ENCODE measurements at regions not wholly inside any gene's neighbourhood (a gene's known extent, or its start where the extent isn't known, plus 50 kb on each side); places are given as distances from the start of the nearest gene placed in this dataset.

- no peak for DNase-seq
- Histone ChIP-seq H3K27me3 (no peaks in the 10 kb centered on the region), H3K36me3 (no peaks in the 10 kb centered on the region), H3K4me1 (no peaks in the 10 kb centered on the region), H3K9me3 (no peaks in the 10 kb centered on the region), H3K27ac (no peak overlapping the region), H3K4me3 (no peak overlapping the region)
- no peak for ATAC-seq (ENCODE audit: low FRiP score in 2 of 2)
- TF ChIP-seq EP300 (IDR thresholded peaks at IDR 0.05): no peak
- TF ChIP-seq POLR2AphosphoS5 (IDR thresholded peaks at IDR 0.05): no peak
- TF ChIP-seq CTCF (IDR thresholded peaks at IDR 0.05): no peak
- no peak for TF ChIP-seq POLR2A (IDR thresholded peaks at IDR 0.05)
- WGBS, 2 donors: 71 to 92% methylated on average over 2 of the region's 2 CpGs
Observed at GRCh38 chr11:82176945-82177344, 556.7 kb downstream of the FAM181B start.

GRCh38 chr11:82176365-82176764 lies 557.3 kb downstream of the FAM181B start:
- ATAC-seq (ENCODE audit: low FRiP score in 2 of 2) (no peak), DNase-seq (no peak)
- no peak for TF ChIP-seq EP300 (IDR thresholded peaks at IDR 0.05)
- no peak for TF ChIP-seq POLR2A (IDR thresholded peaks at IDR 0.05)
- TF ChIP-seq CTCF (IDR thresholded peaks at IDR 0.05): no peak
- TF ChIP-seq POLR2AphosphoS5 (IDR thresholded peaks at IDR 0.05): no peak
- H3K4me1 ChIP-seq: no peaks in the 10 kb centered on the region
- 63 to 73% methylated on average over 2 of the region's 2 CpGs for WGBS, 2 donors
- no peaks in the 10 kb centered on the region for H3K9me3 ChIP-seq
- no peaks in the 10 kb centered on the region for H3K27me3 ChIP-seq
- no peak overlapping the region for H3K27ac ChIP-seq
- no peak overlapping the region for H3K4me3 ChIP-seq
- no peaks in the 10 kb centered on the region for H3K36me3 ChIP-seq

GRCh38 chr11:82174610-82175009 lies 559.1 kb downstream of the FAM181B start:
- ATAC-seq (ENCODE audit: low FRiP score in 2 of 2): no peak
- TF ChIP-seq CTCF (IDR thresholded peaks at IDR 0.05) (no peak), EP300 (IDR thresholded peaks at IDR 0.05) (no peak), POLR2AphosphoS5 (IDR thresholded peaks at IDR 0.05) (no peak), POLR2A (IDR thresholded peaks at IDR 0.05) (no peak)
- no peak overlapping the region for H3K4me3 ChIP-seq
- no peaks in the 10 kb centered on the region for H3K36me3 ChIP-seq
- no peak overlapping the region for H3K27ac ChIP-seq
- no peaks in the 10 kb centered on the region for H3K4me1 ChIP-seq
- DNase-seq: no peak
- WGBS, 2 donors: 84 to 89% methylated on average over 2 of the region's 2 CpGs
- H3K9me3 ChIP-seq: no peaks in the 10 kb centered on the region
- H3K27me3 ChIP-seq: no peaks in the 10 kb centered on the region

- no peak for DNase-seq
- Histone ChIP-seq H3K27me3 (no peaks in the 10 kb centered on the region), H3K4me1 (no peaks in the 10 kb centered on the region), H3K4me3 (no peak overlapping the region), H3K9me3 (no peaks in the 10 kb centered on the region), H3K36me3 (no peaks in the 10 kb centered on the region), H3K27ac (no peak overlapping the region)
- no peak for TF ChIP-seq EP300 (IDR thresholded peaks at IDR 0.05)
- no peak for TF ChIP-seq POLR2A (IDR thresholded peaks at IDR 0.05)
- TF ChIP-seq POLR2AphosphoS5 (IDR thresholded peaks at IDR 0.05): no peak
- WGBS, 2 donors: 42% methylated on average over 2 of the region's 2 CpGs
- no peak for ATAC-seq (ENCODE audit: low FRiP score in 2 of 2)
Observed at GRCh38 chr11:82146789-82147188, 586.9 kb downstream of the FAM181B start.

- no peak for ATAC-seq (ENCODE audit: low FRiP score in 2 of 2)
- H3K27me3 ChIP-seq: no peaks in the 10 kb centered on the region
Observed at GRCh38 chr11:82118946-82119345, 614.7 kb downstream of the FAM181B start.

More at GRCh38 chr11:82118946-82119345, 614.7 kb downstream of the FAM181B start:
- DNase-seq: no peak
- no peak overlapping the region for H3K27ac ChIP-seq
- TF ChIP-seq CTCF (IDR thresholded peaks at IDR 0.05) (no peak), EP300 (IDR thresholded peaks at IDR 0.05) (no peak), POLR2A (IDR thresholded peaks at IDR 0.05) (no peak), POLR2AphosphoS5 (IDR thresholded peaks at IDR 0.05) (no peak)
- 69 to 75% methylated on average over 5 of the region's 5 CpGs for WGBS, 2 donors
- no peaks in the 10 kb centered on the region for H3K4me1 ChIP-seq
- H3K36me3 ChIP-seq: no peaks in the 10 kb centered on the region
- H3K4me3 ChIP-seq: no peak overlapping the region
- no peaks in the 10 kb centered on the region for H3K9me3 ChIP-seq
